ENCODE measurements at regions not wholly inside any gene's neighbourhood (a gene's known extent, or its start where the extent isn't known, plus 50 kb on each side); places are given as distances from the start of the nearest gene placed in this dataset.
"Not testable (repeated sequence)": the region's sequence is repeated elsewhere in the genome, so short reads cannot be mapped to it uniquely, and the experiment has no call there.

DNA sequence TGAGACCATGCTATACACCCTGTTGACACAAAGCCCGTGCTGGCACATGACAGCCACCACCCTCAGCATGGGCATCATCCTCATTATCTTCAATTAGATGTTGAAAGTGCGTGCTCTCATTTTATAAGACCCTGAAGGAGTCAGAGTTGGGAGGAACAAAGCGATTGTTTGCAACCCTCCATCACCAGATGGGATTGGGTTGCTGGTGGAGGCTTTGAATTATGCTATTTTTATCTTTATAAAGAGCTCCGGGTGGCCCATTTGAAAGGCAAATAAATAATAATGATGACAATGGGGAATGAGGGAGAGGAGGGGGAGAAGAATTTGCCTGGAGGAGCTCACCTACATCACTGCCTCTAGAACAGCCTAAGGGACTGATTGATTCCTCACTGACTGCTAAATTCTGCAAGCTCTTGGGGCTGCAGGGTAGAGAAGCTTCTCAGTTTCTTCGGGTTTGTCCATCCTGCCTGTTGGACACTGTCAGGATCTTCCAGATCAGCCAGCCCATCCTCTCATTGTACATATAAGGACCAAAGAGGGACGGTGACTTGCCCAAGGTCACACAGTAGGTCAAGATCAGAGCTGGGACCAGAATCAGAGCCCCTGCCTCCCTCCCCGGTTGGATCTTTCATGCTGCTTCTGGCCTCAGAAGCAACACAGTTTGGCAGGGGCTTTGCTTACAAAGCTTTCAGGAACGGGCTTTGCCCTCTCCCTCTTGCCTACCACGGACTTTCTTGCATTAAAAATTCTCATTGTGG is 130.9 kb upstream of the ZBTB40 start:
- DNase-seq = peak; percentile 81

DNA sequence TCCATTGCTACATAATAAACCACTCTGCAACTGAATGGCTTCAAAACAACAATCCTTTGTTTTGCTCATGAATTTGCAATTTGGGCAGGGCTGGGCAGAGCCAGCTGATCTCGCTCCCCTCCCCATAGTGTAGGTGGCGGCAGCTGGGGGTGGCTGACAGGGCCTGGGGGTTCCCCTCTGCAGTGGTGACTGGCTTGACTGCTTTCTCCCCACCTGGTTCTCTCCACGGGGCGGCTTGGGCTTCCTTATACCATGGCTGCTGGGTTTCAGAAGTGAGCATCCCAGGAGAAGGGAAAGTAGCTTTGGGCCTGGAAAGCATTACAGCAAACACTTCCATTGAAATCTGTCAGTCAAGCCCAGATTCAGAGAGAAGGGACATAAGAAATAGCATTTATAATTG is 129.7 kb upstream of the ZBTB40 start:
- DNase-seq = no peak

DNA sequence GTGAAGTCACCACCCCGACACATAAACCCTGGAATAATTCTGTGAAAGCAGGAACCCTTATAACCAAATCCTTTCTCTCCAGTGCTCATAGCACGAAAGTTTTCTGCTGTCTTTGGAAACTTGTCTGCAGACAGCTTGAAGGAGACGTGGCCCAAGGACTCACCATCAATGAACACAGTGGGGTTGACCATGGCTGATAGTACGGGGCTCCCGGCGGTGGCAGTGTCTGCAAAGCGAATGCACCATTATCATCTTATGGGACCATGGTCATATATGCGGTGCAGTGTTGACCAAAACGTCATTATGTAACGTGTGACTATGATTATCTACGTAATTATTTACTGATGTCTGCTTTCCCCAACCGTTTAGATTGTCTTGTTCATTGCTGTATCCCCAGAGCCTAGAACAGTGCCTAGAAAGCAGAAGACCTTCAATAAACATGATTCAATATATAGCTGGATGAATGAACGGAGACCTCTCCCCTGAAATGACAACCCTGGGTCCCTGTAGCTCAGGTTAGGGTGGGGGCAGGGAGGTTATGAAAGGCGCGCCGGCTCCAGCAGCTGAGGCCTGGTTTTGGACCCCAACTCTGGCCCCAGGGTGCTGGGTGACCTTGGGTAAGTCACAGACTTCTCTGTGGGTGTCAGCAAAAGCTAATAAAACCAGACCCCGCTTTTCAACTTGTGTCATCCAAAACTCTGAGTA is 128.4 kb upstream of the ZBTB40 start:
- DNase-seq = no peak

DNA sequence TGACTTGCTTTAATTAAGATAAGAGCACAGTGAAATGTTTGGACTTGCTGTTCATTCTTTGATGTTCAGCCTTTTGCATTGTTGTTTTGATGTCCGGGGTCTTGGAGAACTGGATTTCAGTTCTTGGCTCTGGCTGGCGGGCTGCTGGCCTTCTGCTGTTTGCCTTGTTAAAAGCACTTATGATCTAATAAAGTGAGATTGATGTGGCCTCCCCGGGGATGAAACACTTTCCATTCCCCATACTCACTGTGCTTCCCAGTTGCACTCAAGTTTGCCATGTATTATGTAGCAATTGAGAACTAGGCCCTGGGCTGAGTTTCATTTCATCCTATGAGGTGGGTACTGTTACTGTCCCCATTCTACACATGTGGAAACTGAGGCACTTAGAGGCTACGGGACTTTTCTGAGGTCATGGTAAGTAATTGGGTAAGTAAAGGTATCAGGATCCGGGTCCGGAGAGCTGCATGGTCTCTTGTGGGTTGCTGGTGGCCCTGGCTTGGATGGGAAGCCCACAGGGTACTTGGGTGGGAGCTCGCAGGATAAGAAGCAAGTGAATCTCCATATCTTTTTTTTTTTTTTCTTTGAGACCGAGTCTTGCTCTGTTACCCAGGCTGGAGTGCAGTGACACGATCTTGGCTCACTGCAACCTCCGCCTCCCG is 127.7 kb upstream of the ZBTB40 start:
- no peak for DNase-seq

DNA sequence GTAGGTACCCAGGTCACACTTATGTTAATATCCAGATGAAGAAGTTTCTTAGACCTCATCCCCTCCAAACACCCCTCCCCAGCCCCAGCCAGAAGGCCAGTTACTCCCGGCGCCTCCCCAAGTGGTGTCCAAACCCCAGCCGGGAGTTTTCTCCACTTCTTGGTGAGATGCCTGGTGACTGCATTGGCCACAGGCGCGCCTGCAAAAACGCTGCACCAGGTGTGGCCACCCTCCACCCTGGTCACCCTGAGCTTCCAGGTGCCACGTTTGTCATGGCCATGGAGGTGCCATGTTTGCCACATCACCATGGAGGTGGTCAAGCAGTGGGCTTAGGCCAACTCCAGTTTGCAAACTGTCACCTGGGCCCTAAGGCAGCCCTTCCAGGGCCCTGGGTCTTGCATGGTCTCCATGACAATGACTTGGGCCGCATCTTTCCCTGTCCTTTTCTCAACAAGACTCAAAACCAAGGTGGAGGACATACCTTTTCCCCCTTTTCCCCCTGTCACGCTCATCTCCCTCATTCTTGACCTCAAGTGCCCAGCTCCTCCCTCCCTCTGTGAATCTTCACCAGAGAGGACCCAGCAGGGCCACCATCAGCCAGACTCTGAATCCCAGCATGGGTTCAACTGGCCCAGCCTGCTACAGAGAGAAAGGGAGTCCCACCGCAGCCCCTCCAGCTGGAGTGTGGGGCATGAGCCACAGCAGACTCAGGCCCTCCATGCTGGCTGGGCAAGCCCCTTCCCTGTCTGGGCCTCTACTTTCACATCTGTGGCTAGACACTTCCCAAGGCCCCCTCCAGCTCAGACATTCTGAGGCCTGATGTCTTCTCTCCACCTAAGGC is 125.9 kb upstream of the ZBTB40 start:
- no peak for DNase-seq

DNA sequence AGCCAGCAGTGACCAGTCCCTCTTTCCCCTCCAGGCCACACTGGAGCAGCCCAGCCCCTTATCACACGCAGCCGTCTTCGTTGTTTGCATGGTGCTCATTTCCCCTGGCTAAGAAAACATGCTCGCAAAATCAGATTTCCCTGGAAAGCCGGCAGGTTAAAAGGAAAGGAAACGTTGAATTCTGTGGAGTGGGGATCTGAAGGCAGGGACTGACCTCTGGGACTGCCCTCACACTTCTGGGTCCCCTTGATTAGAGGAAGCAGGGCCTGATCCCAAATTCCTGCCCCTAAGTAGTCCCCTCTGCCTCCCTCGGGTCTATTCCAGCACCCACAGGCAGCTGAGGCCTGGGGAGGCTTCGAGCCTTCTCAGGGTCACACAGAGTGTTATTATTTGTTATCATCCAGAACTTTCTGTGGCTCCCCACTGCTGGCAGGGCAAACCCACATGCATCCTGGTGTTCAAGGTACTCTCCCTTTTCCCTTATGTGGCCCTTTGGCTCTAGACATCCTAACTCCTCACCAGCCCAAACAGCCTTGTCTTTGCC is 125.2 kb upstream of the ZBTB40 start:
- DNase-seq = no peak

DNA sequence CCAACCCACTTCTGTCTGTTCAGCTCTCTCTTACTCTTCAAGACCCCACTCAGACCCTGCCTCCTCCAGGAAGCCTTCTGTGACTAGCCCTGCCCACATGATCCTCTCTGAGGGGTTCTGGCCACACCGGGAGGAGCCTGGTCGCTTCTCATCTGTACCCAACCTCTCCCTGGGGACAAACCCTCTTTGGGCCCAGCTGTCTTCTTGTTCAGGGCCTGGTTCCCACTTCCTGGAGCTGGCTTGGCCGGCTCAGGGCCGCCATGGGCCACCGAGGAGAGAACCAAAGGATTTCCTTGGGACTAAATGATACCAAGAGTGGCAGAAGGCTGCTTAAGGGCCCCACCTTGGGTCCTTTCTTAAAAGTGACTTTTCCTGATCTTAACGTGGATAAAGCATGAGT is 124.7 kb upstream of the ZBTB40 start:
- no peak for DNase-seq

DNA sequence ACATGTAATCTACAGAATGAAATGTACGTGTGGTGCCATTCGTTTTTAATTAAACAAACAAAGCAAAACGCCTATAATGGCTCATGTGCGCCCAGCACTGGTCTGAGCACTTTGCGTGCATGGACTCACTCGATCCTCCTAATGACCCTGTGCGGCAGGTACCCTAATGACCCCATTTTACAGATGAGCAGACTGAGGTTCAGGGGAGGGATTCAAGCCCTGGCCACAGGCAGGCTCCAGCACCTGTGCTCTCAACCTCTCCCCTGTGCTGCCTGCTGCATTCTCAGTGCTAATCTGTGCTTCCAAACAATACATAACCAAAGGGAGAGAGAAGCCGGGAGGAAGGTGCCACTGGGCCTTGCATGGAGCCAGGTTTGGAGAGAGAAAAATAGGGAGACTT is 124.2 kb upstream of the ZBTB40 start:
- no peak for DNase-seq

DNA sequence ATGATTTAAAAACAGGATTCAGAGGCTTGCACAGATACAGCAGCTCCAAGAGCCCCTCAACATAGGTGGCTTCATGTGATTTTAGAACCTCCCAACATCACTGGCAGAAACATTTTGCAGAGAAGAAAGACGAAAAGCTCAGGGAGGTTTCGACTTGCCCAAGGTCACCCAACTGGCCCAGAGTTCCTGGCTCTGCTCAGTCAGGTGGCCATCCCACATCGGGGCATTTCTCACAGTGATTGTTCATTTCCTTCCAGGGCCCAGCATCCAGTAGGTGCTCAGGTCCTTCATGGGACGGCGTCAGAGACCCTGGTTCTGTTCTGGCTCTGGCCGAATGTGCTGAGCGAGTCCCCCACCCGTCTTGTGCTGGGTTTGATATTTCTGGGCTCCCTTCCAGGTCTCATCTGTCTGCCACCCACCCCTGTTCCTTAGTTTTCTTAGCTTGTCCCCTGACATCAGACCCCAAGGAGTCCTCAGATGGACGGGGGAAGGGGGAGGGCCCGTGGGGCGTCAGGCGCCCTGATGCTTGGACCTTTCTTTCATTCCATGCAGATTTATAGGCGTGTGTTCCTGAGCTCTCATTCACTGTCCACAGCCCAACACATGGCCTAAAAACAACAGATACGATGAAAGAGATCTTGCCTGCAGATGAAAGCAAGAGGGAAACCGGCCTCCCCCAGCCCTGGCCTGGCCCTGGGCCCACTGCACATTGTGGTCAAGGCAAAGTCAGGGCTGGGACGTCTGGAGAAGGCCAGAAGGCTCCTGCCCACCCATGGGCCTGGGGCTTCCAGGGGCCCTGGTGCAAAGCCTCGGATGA is 123.1 kb upstream of the ZBTB40 start:
- DNase-seq = no peak

DNA sequence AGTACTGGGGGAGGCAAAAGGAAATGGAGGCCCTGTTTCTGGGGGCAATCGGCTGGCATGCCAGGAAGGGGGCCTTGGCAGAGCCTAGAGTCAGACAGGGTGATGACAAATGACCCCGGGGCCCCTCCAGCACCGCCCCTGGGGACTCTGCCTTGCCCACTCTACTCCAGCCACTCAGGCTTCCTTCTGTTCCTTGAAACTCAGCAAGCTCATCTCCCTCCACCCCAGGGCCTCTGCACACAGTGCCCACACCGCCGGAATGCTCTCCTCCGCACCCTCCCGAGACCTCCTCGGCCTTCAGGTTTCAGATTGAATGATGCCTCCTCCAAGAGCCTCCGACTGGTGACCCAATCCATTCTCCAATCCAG is 122.5 kb upstream of the ZBTB40 start:
- DNase-seq = no peak

DNA sequence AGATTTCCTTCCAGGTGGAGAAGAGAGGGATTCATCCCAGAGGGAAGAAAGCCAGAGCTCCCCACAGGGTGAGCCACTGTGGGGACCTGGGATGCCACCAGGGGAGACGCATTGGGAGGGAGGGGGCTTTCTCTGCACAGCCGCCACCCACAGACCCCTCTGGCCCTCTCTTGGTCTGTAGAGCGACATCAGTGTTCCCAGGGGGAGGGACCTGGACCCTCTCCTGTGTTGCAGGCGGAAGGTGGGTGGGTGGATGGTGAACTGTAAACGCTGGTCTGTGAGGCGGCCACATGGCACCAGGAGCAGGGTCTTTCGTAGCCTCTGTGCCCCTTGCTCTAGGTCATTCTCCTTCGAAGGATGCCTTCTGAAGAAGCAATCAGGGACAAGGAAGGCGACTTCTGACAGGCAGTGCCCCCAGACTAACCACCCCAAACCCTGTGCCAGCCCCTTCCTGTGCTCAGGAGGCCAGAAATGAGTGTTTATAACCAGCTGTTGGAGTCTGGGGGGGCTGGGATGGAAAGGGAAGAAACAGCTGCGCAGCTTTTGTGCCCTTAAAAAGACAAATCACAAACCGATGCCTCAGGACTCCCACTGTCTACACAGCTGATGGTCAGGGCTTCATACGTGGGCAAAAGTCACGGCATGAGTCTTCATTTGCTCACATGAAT is 121.4 kb upstream of the ZBTB40 start:
- no peak for DNase-seq

DNA sequence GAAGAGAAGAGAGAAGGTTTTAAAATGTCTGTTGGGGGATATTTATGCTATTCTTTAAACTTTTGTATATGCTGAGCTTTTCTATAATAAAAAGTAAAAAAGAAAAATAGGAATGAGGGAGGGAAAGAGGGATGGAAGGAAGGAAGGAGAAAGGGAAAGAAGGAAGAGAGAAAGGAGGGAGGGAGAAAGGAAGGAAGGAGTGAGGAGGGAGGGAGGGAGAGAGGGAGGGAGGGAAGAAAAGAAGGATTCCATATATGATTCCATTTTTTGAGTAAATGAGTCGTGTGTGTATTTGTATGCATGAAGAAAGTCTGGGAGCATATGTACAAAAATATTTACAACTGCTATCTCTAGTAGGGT is 120.9 kb upstream of the ZBTB40 start:
- no peak for DNase-seq

DNA sequence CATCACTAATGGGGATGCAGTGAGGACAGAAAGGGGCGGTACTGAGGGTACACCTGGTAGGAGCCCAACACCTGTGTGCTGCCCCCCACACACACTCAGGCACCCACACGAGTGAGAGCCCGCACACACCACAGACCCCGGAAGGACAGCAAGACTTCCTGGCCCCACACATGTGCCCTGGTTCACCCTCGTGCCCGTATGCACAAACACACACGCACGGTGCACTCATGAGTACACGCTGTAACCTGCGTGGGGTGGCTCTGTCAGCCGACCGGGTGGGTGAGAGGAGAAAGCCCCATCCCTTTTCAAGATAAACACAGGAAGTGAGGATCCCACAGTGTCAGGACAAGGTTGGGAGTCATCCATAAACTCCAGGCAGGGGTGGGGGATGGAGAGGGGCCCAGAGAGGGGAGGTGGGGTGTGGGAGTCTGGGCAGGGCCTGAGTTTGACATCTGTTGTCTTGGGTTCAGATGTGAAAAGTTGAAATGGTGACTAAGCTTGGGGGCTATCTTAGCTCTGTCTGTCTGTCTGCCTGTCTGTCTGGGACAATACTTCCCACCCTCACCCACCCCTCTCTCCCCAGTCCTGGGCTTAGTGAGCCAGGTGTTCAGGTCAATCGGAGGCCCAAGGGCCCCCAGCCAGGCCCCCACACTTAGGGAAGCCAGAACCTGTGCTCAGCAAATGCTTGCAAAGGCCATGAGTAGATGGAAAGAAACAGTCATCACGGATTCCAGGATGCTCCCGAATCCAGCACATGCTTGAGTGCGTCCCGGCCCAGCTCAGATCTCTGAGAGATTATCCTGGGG is 119.8 kb upstream of the ZBTB40 start:
- DNase-seq = no peak

DNA sequence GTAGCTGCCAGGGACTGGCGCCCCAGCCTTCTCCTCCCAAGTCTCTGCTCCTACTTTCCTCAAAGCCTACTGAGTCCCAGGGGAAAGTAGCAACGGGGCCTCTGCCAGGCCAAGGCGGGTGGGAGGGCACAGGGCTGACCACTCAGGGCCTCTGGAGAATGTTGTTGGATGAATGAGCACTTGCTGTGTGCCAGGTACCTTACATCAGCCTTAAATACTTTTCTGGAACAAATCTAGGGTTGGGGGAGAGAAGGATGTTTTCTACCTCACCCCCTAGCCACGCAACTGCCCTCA is 119.3 kb upstream of the ZBTB40 start:
- no peak for DNase-seq

DNA sequence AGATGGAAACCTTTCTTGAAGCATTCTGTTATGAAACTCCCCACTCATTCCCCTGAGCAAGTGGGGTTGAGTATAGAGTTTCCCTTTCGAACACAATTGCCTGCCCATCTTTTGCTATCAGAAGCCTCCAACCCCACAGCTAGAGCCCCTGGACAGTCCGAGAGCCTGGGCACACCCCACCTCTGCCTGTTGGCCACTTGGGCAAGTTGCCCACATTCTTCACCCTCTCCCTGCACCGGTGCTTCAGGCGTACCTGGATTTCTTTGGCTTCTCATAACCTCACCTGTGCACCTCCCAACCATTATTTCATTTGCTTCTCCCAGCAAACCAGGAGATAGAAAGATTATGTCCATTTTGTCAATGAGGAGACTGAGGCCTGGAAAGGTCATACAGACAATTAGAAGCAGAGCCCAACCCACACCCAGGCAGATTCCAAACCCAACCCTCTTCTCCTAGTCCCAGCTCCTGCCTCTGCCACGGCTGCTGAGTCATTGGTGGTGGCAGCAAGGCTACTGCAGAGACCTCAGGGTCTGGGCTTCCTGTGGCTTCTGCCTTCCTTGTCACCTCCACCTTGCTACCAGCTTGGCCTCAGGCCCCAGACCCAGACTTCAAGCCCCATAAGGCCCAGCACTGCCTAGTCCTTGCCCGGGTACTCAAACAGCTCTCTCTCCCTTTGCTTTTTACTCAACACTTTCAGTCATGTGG is 118.7 kb upstream of the ZBTB40 start:
- DNase-seq = no peak

DNA sequence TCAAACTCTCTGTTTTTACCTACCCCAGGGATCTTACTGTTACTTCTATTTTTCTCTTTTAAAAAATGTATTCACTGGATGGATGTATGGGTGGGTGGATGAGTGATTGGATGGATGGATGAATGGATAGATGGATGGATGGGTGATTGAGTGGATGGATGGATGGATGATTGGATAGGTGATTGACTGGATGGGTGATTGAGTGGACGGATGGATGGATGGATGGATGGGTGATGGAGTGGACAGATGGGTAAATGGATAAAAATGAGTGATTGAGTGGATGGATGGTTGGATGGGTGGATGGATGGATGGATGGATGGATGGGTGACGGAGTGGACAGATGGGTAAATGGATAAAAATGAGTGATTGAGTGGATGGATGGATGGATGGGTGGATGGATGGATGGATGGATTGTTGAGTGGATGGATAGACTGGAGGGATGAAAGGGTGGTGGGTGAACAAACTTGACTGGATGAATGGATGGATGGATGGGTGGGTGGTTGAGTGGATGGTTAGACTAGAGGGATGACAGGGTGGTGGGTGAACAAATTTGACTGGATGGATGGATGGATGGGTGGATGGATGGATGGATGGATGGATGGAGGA is 118.0 kb upstream of the ZBTB40 start:
- DNase-seq = no peak

DNA sequence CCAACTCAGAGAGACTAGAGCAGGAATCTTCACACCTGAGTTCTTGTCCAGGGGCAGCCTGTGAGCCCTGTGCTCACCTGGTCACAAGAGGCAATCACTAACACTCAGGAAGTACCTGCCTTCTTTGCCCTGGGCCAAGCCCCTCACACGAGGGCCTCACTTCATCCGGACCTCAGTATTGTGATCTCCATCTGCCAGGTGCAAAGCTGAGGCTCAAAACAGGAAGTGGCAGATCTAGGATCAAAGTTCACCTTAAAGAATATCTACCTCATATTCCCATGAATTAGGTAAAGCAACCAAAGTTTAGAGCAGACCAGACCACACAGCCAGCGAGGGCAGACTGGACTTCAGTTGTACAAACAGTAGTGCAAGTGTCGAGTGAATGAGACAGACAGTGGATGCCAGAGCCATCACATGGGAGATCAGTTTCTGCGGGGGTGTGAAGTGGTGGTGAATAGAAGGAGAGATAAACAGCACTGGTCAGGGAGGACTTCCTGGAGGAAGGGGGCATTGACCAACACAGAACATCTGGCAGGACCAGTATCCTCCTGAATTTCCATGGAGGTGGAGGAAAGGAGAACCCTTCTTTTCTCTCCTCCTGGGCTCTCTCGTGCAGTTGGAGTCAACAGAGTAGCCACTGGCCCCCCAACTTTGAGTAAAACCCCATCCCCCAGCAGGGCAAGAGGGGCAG is 116.6 kb upstream of the ZBTB40 start:
- DNase-seq = no peak

DNA sequence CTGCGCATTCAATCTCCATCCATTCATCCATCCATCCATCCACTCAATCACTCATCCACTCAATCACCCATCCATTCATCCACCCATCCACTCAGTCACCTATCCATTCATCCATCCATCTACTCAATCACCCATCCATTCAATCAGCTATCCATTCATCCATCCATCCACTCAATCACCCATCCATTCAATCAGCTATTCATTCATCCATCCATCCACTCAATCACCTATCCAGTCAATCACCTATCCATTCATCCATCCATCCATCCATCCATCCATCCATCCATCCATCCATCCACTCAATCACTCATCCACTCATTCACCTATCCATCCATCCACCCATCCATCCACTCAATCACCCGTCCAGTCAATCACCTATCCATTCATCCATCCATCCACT is 115.4 kb upstream of the ZBTB40 start:
- DNase-seq = not testable (repeated sequence)
